MM.1S (cell line): ENCODE measurements at regions not wholly inside any gene's neighbourhood (a gene's known extent, or its start where the extent isn't known, plus 50 kb on each side); places are given as distances from the start of the nearest gene placed in this dataset.

ENCODE experiments used
- EZH2 ChIP-seq: fragments of 300-600 bp; sonication (generic); optimal IDR thresholded peaks from 2 replicates; pipeline ENCODE3; 2017; ENCODE audit warnings: low read depth, mild to moderate bottlenecking, antibody characterized with exemption, low read length, mixed read lengths
- EZH2phosphoT487 ChIP-seq: fragments of 300-600 bp; sonication (generic); IDR thresholded peaks from 2 replicates; pipeline ENCODE4 v1.6.1; 2018; ENCODE audit warnings: antibody characterized with exemption, low read length

GRCh38 chr10:130243015-130243414 lies 106.8 kb downstream of the GLRX3 start:
- no peak for TF ChIP-seq EZH2
- no peak for TF ChIP-seq EZH2phosphoT487
